Panc1 (cell line): ENCODE measurements at regions not wholly inside any gene's neighbourhood (a gene's known extent, or its start where the extent isn't known, plus 50 kb on each side); places are given as distances from the start of the nearest gene placed in this dataset.

Experiments
- POLR2AphosphoS5 ChIP-seq: IDR thresholded peaks from 2 replicates; pipeline ENCODE4 v1.6.1; 2012; ENCODE audit warnings: mild to moderate bottlenecking, low read depth, low read length, moderate library complexity
- TF ChIP-seq, protein P1 (sequence below): fragments of 450-650 bp; IDR thresholded peaks from 2 replicates; pipeline ENCODE4 v1.5.1; 2017; ENCODE audit warnings: mild to moderate bottlenecking

DNA sequence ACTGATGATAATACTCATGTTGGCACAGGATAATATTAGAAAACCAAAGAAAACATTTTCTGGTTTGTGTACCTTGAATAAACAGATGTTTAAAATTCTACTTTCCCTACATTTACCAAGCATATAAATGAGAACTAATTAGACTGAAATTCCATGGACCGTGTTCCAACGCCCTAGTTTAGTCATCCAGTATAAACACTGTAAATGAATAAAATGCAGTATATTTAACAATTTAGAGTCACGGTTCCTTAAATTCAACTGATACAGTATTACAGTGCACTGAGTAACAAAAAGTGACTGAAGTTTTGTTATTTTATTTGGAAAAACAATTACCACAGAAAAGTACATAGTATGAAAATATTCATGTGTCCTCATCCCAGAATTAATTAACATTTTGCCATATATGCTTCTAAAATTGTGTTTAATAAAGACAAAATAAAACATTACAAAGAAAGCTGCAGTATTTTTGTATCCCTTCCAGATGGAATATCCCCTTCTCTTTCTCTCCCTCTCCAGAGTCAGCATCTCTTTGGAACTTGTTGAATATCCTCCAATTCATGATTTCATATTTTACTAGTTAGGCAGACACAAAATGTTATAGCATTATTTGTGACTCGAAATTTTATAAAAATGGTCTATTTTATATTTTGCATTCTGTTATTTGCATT lies 112.5 kb downstream of the HMHB1 start:
- TF ChIP-seq, protein P1, sequence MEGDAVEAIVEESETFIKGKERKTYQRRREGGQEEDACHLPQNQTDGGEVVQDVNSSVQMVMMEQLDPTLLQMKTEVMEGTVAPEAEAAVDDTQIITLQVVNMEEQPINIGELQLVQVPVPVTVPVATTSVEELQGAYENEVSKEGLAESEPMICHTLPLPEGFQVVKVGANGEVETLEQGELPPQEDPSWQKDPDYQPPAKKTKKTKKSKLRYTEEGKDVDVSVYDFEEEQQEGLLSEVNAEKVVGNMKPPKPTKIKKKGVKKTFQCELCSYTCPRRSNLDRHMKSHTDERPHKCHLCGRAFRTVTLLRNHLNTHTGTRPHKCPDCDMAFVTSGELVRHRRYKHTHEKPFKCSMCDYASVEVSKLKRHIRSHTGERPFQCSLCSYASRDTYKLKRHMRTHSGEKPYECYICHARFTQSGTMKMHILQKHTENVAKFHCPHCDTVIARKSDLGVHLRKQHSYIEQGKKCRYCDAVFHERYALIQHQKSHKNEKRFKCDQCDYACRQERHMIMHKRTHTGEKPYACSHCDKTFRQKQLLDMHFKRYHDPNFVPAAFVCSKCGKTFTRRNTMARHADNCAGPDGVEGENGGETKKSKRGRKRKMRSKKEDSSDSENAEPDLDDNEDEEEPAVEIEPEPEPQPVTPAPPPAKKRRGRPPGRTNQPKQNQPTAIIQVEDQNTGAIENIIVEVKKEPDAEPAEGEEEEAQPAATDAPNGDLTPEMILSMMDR = no peak
- TF ChIP-seq POLR2AphosphoS5 = no peak
